ENCODE measurements at regions not wholly inside any gene's neighbourhood (a gene's known extent, or its start where the extent isn't known, plus 50 kb on each side); places are given as distances from the start of the nearest gene placed in this dataset.

DNA sequence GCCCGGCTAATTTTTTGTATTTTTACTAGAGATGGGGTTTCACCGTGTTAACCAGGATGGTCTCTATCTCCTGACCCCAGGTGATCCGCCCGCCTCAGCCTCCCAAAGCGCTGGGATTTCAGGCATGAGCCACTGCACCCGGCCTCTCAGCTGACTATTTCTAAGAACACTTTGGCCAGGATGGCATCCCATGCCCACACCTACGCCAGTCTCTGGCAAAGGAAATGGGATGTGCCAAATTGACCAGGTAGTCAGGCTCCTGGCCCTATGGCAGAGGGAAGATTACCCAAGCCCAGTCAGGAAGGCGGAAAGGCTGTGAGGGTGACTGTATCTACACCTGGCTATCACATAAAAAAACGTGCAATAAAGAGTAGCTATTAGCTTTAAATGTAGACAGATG lies 94.1 kb upstream of the DUSP5 start:
- ATAC-seq (no peak), DNase-seq (ENCODE audit: low spot score) (no peak), FAIRE-seq (no peak)
- WGBS (ENCODE audit: low lambda C conversion rate): 57% methylated on average over 9 of the region's 9 CpGs
- Histone ChIP-seq H3K9ac (ENCODE audit: insufficient read depth, low read depth, low read length) (no peak overlapping the region), H3K4me3 (replicated peaks in 1 of 3; ENCODE audit: insufficient read depth in 1 of 3, low read depth in 2 of 3, low read length in 3 of 3) (no peak overlapping the region), H3K4me2 (ENCODE audit: low read depth, low read length) (no peak overlapping the region), H3K27me3 (ENCODE audit: control insufficient read depth in 1 of 2, insufficient read depth in 2 of 2, low read length in 2 of 2) (no peaks in the 10 kb centered on the region; a peak in 1 of 5 replicates), H3K4me1 (ENCODE audit: insufficient read depth, low read length) (peaks cover 19% of the 10 kb centered on the region), H3K79me2 (ENCODE audit: insufficient read depth, low read length) (no peaks in the 10 kb centered on the region), H3K36me3 (replicated peaks in 1 of 2; ENCODE audit: control insufficient read depth in 1 of 2, insufficient read depth in 2 of 2, low read length in 2 of 2) (no peaks in the 10 kb centered on the region), H3K9me3 (ENCODE audit: low read length) (no peaks in the 10 kb centered on the region), H4K20me1 (ENCODE audit: insufficient read depth, low read length) (no peaks in the 10 kb centered on the region), H3K27ac (ENCODE audit: extremely low read length, insufficient read depth, low read length) (no peak overlapping the region), H2AFZ (ENCODE audit: low read length) (no peak overlapping the region)
- ChIA-PET CTCF (ENCODE audit: low intra/inter-chr PET ratio, low total read pairs) (no interaction called here), POLR2A (no interaction called here)
- intact Hi-C loops (cut with micrococcal nuclease; ENCODE audit: unreplicated experiment): no loop called here
- TF ChIP-seq, protein P1, sequence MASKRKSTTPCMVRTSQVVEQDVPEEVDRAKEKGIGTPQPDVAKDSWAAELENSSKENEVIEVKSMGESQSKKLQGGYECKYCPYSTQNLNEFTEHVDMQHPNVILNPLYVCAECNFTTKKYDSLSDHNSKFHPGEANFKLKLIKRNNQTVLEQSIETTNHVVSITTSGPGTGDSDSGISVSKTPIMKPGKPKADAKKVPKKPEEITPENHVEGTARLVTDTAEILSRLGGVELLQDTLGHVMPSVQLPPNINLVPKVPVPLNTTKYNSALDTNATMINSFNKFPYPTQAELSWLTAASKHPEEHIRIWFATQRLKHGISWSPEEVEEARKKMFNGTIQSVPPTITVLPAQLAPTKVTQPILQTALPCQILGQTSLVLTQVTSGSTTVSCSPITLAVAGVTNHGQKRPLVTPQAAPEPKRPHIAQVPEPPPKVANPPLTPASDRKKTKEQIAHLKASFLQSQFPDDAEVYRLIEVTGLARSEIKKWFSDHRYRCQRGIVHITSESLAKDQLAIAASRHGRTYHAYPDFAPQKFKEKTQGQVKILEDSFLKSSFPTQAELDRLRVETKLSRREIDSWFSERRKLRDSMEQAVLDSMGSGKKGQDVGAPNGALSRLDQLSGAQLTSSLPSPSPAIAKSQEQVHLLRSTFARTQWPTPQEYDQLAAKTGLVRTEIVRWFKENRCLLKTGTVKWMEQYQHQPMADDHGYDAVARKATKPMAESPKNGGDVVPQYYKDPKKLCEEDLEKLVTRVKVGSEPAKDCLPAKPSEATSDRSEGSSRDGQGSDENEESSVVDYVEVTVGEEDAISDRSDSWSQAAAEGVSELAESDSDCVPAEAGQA (IDR thresholded peaks at IDR 0.05; ENCODE audit: low read depth): no peak
- TF ChIP-seq, protein P1 (CRISPR knock-in tag; IDR thresholded peaks at IDR 0.05; ENCODE audit: borderline replicate concordance): no peak
- TF ChIP-seq, protein P2, sequence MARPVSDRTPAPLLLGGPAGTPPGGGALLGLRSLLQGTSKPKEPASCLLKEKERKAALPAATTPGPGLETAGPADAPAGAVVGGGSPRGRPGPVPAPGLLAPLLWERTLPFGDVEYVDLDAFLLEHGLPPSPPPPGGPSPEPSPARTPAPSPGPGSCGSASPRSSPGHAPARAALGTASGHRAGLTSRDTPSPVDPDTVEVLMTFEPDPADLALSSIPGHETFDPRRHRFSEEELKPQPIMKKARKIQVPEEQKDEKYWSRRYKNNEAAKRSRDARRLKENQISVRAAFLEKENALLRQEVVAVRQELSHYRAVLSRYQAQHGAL (CRISPR knock-in tag; IDR thresholded peaks at IDR 0.05; ENCODE audit: not compliant biosample characterization): no peak
- no peak for TF ChIP-seq ZNF354B (CRISPR knock-in tag; IDR thresholded peaks at IDR 0.05)
- TF ChIP-seq, protein P3, sequence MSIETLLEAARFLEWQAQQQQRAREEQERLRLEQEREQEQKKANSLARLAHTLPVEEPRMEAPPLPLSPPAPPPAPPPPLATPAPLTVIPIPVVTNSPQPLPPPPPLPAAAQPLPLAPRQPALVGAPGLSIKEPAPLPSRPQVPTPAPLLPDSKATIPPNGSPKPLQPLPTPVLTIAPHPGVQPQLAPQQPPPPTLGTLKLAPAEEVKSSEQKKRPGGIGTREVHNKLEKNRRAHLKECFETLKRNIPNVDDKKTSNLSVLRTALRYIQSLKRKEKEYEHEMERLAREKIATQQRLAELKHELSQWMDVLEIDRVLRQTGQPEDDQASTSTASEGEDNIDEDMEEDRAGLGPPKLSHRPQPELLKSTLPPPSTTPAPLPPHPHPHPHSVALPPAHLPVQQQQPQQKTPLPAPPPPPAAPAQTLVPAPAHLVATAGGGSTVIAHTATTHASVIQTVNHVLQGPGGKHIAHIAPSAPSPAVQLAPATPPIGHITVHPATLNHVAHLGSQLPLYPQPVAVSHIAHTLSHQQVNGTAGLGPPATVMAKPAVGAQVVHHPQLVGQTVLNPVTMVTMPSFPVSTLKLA (IDR thresholded peaks at IDR 0.05): no peak
- TF ChIP-seq, protein P4, sequence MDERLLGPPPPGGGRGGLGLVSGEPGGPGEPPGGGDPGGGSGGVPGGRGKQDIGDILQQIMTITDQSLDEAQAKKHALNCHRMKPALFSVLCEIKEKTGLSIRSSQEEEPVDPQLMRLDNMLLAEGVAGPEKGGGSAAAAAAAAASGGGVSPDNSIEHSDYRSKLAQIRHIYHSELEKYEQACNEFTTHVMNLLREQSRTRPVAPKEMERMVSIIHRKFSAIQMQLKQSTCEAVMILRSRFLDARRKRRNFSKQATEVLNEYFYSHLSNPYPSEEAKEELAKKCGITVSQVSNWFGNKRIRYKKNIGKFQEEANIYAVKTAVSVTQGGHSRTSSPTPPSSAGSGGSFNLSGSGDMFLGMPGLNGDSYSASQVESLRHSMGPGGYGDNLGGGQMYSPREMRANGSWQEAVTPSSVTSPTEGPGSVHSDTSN (CRISPR knock-in tag; IDR thresholded peaks at IDR 0.05): no peak
- TF ChIP-seq NFE2L2 (IDR thresholded peaks at IDR 0.05; ENCODE audit: low read length): no peak
- TF ChIP-seq, protein P5, sequence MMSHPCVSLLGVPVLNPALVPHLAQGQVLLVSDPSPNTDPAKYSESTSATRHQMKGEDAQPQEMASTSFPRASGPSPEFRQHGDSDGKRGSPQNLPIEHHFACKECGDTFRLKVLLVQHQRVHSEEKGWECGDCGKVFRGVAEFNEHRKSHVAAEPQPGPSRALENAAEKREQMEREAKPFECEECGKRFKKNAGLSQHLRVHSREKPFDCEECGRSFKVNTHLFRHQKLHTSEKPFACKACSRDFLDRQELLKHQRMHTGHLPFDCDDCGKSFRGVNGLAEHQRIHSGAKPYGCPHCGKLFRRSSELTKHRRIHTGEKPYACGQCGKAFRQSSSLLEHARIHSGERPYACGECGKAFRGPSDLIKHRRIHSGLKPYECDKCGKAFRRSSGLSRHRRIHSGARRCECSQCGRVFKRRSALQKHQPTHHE (CRISPR knock-in tag; IDR thresholded peaks at IDR 0.05; ENCODE audit: borderline replicate concordance): no peak
- in situ Hi-C loops (cut with HindIII; ENCODE audit: extremely low pct_ligation_motif_present, low pct_unique_long_range_greater_than_20kb): no loop called here
- BruUV-seq (replicated peaks): no TSS peak

Measured in HepG2 (cell line).